NOMO-1 treated with dmso at 0.1 percent for 144 hours (cell line): ENCODE measurements at regions not wholly inside any gene's neighbourhood (a gene's known extent, or its start where the extent isn't known, plus 50 kb on each side); places are given as distances from the start of the nearest gene placed in this dataset.
"Not testable (repeated sequence)": the region's sequence is repeated elsewhere in the genome, so short reads cannot be mapped to it uniquely, and the experiment has no call there.

Experiments used
- DNase-seq: peaks from one replicate; lab custom pipeline; 2025; ENCODE audit not compliant: unreplicated experiment; lab: John Stamatoyannopoulos, UW

- DNase-seq, result no peak
These were observed 197.7 kb downstream of the BCAS1 start for GRCh38 chr20:53872561-53873229.

- no peak for DNase-seq
These were observed 198.3 kb downstream of the BCAS1 start for GRCh38 chr20:53872081-53872541.

- DNase-seq, result no peak
These were observed 198.9 kb downstream of the BCAS1 start for GRCh38 chr20:53871541-53871940.

- no peak for DNase-seq
These were observed 199.7 kb downstream of the BCAS1 start for GRCh38 chr20:53870426-53871315.

- peak; percentile 49 for DNase-seq
These were observed 200.7 kb downstream of the BCAS1 start for GRCh38 chr20:53869466-53870258.

GRCh38 chr20:53867741-53868351, 202.5 kb downstream of the BCAS1 start:
- DNase-seq, result no peak

- DNase-seq, result no peak
These were observed 203.3 kb downstream of the BCAS1 start for GRCh38 chr20:53866794-53867740.

- no peak for DNase-seq
These were observed 204.2 kb downstream of the BCAS1 start for GRCh38 chr20:53865901-53866793.

GRCh38 chr20:53864765-53865683, 205.4 kb downstream of the BCAS1 start:
- not testable (repeated sequence) for DNase-seq

GRCh38 chr20:53863923-53864641, 206.3 kb downstream of the BCAS1 start:
- not testable (repeated sequence) for DNase-seq

- DNase-seq, result not testable (repeated sequence)
These were observed 206.9 kb downstream of the BCAS1 start for GRCh38 chr20:53863535-53863922.

GRCh38 chr20:53863039-53863438, 207.4 kb downstream of the BCAS1 start:
- not testable (repeated sequence) for DNase-seq

- not testable (repeated sequence) for DNase-seq
These were observed 207.9 kb downstream of the BCAS1 start for GRCh38 chr20:53862490-53862889.

- DNase-seq, result not testable (repeated sequence)
These were observed 208.3 kb downstream of the BCAS1 start for GRCh38 chr20:53862136-53862397.

- DNase-seq, result no peak
These were observed 210.7 kb downstream of the BCAS1 start for GRCh38 chr20:53859684-53860083.

GRCh38 chr20:53859009-53859408, 211.4 kb downstream of the BCAS1 start:
- not testable (repeated sequence) for DNase-seq

- DNase-seq, result not testable (repeated sequence)
These were observed 211.9 kb downstream of the BCAS1 start for GRCh38 chr20:53858516-53858915.
